ENCODE measurements at regions not wholly inside any gene's neighbourhood (a gene's known extent, or its start where the extent isn't known, plus 50 kb on each side); places are given as distances from the start of the nearest gene placed in this dataset.

DNA sequence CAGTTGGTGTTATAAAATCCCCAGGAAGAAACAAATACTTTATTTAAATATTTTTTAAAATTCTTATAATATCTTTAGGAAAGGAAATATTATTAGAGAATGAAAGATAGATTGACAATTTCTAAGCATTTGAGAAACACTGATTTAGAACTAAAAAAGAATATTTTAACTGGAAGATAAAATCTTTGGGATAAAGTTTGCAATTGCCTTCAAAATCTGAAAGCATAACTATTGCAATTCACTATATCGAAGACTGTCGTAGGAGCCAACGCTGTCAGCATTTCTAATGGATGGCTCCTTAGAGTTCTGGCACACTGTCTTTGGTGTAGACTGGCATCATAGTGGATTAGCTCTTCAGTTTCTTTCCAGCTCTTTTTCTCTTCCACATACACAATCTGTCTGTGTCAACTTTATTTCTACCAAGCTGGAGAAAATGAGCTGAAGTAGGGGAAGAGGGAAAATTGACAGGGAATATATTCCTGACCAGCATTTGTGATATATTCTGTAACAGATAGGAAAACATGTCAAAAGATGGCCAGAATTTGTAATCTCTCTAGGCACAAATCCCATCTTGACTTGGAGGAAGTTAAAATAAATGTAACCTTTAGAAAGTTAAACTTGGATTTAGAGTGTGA, 1561.4 kb downstream of the MAT2B start:
- no peaks in the 10 kb centered on the region for H3K4me1 ChIP-seq
- TF ChIP-seq, protein P1, sequence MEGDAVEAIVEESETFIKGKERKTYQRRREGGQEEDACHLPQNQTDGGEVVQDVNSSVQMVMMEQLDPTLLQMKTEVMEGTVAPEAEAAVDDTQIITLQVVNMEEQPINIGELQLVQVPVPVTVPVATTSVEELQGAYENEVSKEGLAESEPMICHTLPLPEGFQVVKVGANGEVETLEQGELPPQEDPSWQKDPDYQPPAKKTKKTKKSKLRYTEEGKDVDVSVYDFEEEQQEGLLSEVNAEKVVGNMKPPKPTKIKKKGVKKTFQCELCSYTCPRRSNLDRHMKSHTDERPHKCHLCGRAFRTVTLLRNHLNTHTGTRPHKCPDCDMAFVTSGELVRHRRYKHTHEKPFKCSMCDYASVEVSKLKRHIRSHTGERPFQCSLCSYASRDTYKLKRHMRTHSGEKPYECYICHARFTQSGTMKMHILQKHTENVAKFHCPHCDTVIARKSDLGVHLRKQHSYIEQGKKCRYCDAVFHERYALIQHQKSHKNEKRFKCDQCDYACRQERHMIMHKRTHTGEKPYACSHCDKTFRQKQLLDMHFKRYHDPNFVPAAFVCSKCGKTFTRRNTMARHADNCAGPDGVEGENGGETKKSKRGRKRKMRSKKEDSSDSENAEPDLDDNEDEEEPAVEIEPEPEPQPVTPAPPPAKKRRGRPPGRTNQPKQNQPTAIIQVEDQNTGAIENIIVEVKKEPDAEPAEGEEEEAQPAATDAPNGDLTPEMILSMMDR (IDR thresholded peaks at IDR 0.05 in 4 of 5, conservative IDR thresholded peaks at IDR 0.05 in 1 of 5): no peak
- TF ChIP-seq POLR2A (IDR thresholded peaks at IDR 0.05): no peak
- intact Hi-C loops (cut with DNase I; ENCODE audit: low total_unique reads) (no loop called here), in situ Hi-C loops (cut with MboI; ENCODE audit: low sequenced_read_pairs in 4 of 4) (no loop called here)
- H3K36me3 ChIP-seq: no peaks in the 10 kb centered on the region
- no peaks in the 10 kb centered on the region for H3K27me3 ChIP-seq
- ATAC-seq (no peak), DNase-seq (no peak)
- no peak overlapping the region for H3K27ac ChIP-seq
- H3K9me3 ChIP-seq: no peaks in the 10 kb centered on the region
- no peak overlapping the region for H3K4me3 ChIP-seq

DNA sequence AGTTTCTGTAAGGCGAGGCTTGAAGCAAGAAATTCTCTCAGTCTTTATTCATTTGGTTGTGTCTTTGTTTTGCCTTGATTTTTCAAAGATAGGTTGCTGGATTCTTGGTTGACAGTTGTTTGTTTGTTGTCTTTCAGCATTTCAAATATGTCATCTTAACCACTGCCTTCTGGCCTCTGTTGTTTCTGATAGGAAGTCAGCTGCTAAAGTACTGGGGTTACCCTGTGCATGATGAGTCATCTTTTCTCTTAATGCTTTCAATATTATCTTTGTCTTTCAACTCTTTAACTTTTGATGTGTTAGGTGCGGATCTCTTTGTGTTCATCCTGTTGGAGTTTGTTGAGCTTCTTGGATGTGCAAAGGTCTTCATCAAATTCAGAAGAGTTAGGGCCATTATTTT, 1571.3 kb downstream of the MAT2B start:
- intact Hi-C loops (cut with DNase I; ENCODE audit: low total_unique reads) (no loop called here), in situ Hi-C loops (cut with MboI; ENCODE audit: low sequenced_read_pairs in 4 of 4) (no loop called here)
- Histone ChIP-seq H3K36me3 (no peaks in the 10 kb centered on the region), H3K27ac (no peak overlapping the region), H3K4me1 (no peaks in the 10 kb centered on the region), H3K27me3 (no peaks in the 10 kb centered on the region), H3K9me3 (no peaks in the 10 kb centered on the region), H3K4me3 (no peak overlapping the region)
- ATAC-seq (no peak), DNase-seq (no peak)
- TF ChIP-seq, protein P1 (IDR thresholded peaks at IDR 0.05 in 4 of 5, conservative IDR thresholded peaks at IDR 0.05 in 1 of 5): no peak
- TF ChIP-seq POLR2A (IDR thresholded peaks at IDR 0.05): no peak

GRCh38 chr5:165079389-165079788, 1574.0 kb downstream of the MAT2B start:
- H3K4me1 ChIP-seq: no peaks in the 10 kb centered on the region
- intact Hi-C loops (cut with DNase I; ENCODE audit: low total_unique reads): no loop called here
- in situ Hi-C loops (cut with MboI; ENCODE audit: low sequenced_read_pairs in 4 of 4): no loop called here
- no peaks in the 10 kb centered on the region for H3K9me3 ChIP-seq
- ATAC-seq (no peak), DNase-seq (no peak)
- TF ChIP-seq, protein P1 (IDR thresholded peaks at IDR 0.05 in 4 of 5, conservative IDR thresholded peaks at IDR 0.05 in 1 of 5): no peak
- TF ChIP-seq POLR2A (IDR thresholded peaks at IDR 0.05): no peak
- H3K27me3 ChIP-seq: no peaks in the 10 kb centered on the region
- no peak overlapping the region for H3K4me3 ChIP-seq
- no peaks in the 10 kb centered on the region for H3K36me3 ChIP-seq
- no peak overlapping the region for H3K27ac ChIP-seq

DNA sequence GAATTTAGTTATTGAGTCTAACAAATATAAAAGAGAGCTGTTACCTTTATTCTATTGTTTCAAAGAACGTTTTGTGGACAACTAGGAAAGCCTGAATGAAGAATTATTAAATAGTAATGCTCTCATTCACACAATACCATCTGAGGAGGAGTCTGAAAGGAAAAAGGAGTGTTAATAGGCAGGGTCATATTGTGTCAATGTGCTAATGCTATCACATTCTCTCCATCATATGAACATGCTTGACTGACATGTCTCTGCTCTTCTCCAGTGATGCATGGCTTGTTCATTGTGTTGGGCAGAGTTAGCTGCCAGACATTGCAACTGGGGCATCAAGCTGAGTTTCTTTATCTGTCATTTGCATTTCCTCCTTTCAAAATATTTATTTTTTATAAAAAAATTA, 1578.0 kb downstream of the MAT2B start:
- in situ Hi-C loops (cut with MboI; ENCODE audit: low sequenced_read_pairs in 4 of 4): no loop called here
- no peaks in the 10 kb centered on the region for H3K27me3 ChIP-seq
- no peak overlapping the region for H3K27ac ChIP-seq
- TF ChIP-seq, protein P1 (IDR thresholded peaks at IDR 0.05 in 4 of 5, conservative IDR thresholded peaks at IDR 0.05 in 1 of 5): no peak
- no peak for TF ChIP-seq POLR2A (IDR thresholded peaks at IDR 0.05)
- no peaks in the 10 kb centered on the region for H3K9me3 ChIP-seq
- intact Hi-C loops (cut with DNase I; ENCODE audit: low total_unique reads): no loop called here
- DNase-seq (no peak), ATAC-seq (no peak)
- no peak overlapping the region for H3K4me3 ChIP-seq
- H3K36me3 ChIP-seq: no peaks in the 10 kb centered on the region
- H3K4me1 ChIP-seq: no peaks in the 10 kb centered on the region

DNA sequence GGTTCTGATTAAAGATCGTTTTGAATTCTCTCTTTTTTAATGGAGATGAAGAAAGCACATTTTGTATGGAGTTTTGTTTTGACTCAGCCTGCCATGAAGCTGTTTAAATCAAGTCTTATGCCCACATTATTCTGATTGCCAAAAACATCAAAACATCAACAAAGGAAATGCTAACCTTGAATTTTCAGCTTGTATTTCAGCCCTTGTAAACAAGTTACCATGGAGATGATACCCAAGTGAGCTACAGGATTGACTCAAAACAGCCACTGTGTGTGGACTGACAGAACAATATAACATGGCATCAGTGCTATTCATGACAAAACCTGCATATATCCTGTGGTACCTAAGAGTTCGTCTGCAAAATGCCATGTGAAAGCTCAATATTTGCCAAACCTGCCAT, 1581.0 kb downstream of the MAT2B start:
- intact Hi-C loops (cut with DNase I; ENCODE audit: low total_unique reads): no loop called here
- Histone ChIP-seq H3K36me3 (no peaks in the 10 kb centered on the region), H3K27ac (no peak overlapping the region), H3K9me3 (no peaks in the 10 kb centered on the region), H3K4me3 (no peak overlapping the region), H3K27me3 (no peaks in the 10 kb centered on the region), H3K4me1 (no peaks in the 10 kb centered on the region)
- TF ChIP-seq, protein P1 (IDR thresholded peaks at IDR 0.05 in 4 of 5, conservative IDR thresholded peaks at IDR 0.05 in 1 of 5): no peak
- no peak for TF ChIP-seq POLR2A (IDR thresholded peaks at IDR 0.05)
- no peak for ATAC-seq
- in situ Hi-C loops (cut with MboI; ENCODE audit: low sequenced_read_pairs in 4 of 4): no loop called here
- no peak for DNase-seq

Data from gastrocnemius medialis (tissue), 4 donors.